H1 (cell line): ENCODE measurements at regions not wholly inside any gene's neighbourhood (a gene's known extent, or its start where the extent isn't known, plus 50 kb on each side); places are given as distances from the start of the nearest gene placed in this dataset.

ENCODE experiments used
- CBX8 ChIP-seq: fragments of 300-800, 300-1000 bp; sonication (generic); IDR thresholded peaks from 2 replicates; pipeline ENCODE4 v1.7.1; 2016; ENCODE audit warnings: low read depth, low read length, borderline replicate concordance
- SP2 ChIP-seq: IDR thresholded peaks from 2 replicates; pipeline ENCODE4 v1.6.1; 2012; ENCODE audit warnings: mild to moderate bottlenecking, low read length, inconsistent platforms

DNA sequence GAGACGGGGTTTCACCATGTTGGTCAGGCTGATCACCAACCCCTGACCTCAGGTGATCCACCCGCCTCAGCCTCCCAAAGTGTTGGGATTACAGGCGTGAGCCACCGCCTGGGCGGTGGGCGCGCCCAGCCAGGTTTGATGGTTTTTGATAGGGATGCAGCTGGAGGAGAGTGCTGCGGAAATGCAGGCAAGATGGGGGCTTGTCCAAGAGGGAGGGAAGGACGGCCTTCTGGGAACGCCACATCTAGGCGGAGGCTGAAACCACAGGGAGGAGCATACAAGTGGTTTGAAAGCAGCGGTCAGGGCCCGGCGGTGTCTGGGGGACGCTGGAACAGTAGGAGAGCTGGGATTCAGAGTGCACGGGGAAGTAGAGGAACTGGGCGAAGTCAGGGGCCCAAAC, 134.6 kb downstream of the VRK1 start (continued):
- TF ChIP-seq SP2 (no peak), CBX8 (no peak)
